ENCODE measurements at regions not wholly inside any gene's neighbourhood (a gene's known extent, or its start where the extent isn't known, plus 50 kb on each side); places are given as distances from the start of the nearest gene placed in this dataset.

DNA sequence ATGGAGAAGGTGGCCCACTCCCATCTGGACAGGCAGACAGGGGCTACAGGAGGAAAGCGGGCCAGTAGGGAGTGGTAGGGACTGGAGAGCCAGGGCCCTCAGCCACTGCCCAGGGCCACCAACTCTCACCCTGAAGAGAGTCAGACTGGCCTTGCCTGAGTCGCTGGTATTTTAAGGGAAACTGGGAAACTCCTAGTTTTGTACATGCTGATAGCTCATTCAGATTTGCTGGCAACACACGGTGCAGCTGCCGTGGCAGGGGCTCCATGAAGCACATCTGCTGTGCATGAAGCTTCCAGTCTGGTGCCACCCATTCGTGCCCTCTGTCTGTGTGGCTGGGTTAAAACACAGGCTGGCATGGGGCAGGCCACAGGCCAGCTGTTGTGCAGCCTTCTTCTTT lies 137.3 kb upstream of the GLI2 start:
- Histone ChIP-seq H3K27ac (ENCODE audit: extremely low read depth, low read depth, low read length) (no peak overlapping the region), H3K9me3 (ENCODE audit: control insufficient read depth, insufficient read depth, low read depth, low read length) (no peaks in the 10 kb centered on the region), H3K4me3 (ENCODE audit: low read depth, low read length) (no peak overlapping the region), H3K36me3 (ENCODE audit: control insufficient read depth in 2 of 2, insufficient read depth in 1 of 2, low read length in 2 of 2) (no peaks in the 10 kb centered on the region), H3K4me1 (ENCODE audit: control insufficient read depth, insufficient read depth, low read length) (no peaks in the 10 kb centered on the region)
- CTCF ChIA-PET: no interaction called here
- TF ChIP-seq ZNF555 (tag by site-specific recombination; conservative IDR thresholded peaks at IDR 0.05) (no peak), SCRT1 (tag by site-specific recombination; IDR thresholded peaks at IDR 0.05; ENCODE audit: borderline replicate concordance) (no peak), ZBTB11 (tag by site-specific recombination; conservative IDR thresholded peaks at IDR 0.05; ENCODE audit: low read depth) (no peak), SCRT2 (tag by site-specific recombination; IDR thresholded peaks at IDR 0.05) (no peak), ZNF202 (tag by site-specific recombination; IDR thresholded peaks at IDR 0.05; ENCODE audit: borderline replicate concordance) (no peak), ZNF600 (tag by site-specific recombination; IDR thresholded peaks at IDR 0.05) (no peak), MZF1 (tag by site-specific recombination; IDR thresholded peaks at IDR 0.05; ENCODE audit: borderline replicate concordance) (no peak), MEIS1 (CRISPR knock-in tag; IDR thresholded peaks at IDR 0.05; ENCODE audit: borderline replicate concordance) (no peak), ZNF561 (tag by site-specific recombination; IDR thresholded peaks at IDR 0.05; ENCODE audit: borderline replicate concordance) (no peak)
- TF ChIP-seq, protein P1, sequence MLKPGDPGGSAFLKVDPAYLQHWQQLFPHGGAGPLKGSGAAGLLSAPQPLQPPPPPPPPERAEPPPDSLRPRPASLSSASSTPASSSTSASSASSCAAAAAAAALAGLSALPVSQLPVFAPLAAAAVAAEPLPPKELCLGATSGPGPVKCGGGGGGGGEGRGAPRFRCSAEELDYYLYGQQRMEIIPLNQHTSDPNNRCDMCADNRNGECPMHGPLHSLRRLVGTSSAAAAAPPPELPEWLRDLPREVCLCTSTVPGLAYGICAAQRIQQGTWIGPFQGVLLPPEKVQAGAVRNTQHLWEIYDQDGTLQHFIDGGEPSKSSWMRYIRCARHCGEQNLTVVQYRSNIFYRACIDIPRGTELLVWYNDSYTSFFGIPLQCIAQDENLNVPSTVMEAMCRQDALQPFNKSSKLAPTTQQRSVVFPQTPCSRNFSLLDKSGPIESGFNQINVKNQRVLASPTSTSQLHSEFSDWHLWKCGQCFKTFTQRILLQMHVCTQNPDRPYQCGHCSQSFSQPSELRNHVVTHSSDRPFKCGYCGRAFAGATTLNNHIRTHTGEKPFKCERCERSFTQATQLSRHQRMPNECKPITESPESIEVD (tag by site-specific recombination; IDR thresholded peaks at IDR 0.05): no peak
- POLR2A ChIA-PET: no interaction called here

DNA sequence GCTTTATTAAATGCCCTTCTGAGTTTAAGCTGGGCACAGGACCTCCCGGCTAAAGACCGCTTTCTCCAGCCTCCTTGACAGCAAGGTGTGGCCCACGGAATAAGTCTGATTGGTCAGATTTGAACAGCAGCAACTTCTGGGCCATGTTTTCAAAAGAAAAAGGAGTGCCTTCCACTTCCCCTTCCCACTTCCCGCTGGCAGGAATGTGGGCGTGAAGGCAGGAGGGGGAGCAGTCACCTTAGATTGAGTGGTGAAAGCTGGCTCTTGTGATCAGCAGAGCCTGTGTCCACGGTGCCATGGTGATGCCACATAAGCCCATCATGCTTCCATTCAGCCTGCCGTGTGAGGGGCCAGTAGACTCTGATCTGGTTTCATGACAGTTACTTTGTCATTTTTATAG lies 136.6 kb upstream of the GLI2 start:
- POLR2A ChIA-PET: no interaction called here
- Histone ChIP-seq H3K27ac (ENCODE audit: extremely low read depth, low read depth, low read length) (no peak overlapping the region), H3K36me3 (ENCODE audit: control insufficient read depth in 2 of 2, insufficient read depth in 1 of 2, low read length in 2 of 2) (no peaks in the 10 kb centered on the region), H3K9me3 (ENCODE audit: control insufficient read depth, insufficient read depth, low read depth, low read length) (no peaks in the 10 kb centered on the region), H3K4me1 (ENCODE audit: control insufficient read depth, insufficient read depth, low read length) (no peaks in the 10 kb centered on the region), H3K4me3 (ENCODE audit: low read depth, low read length) (no peak overlapping the region)
- no peak for TF ChIP-seq ZNF221 (tag by site-specific recombination; IDR thresholded peaks at IDR 0.05; ENCODE audit: borderline replicate concordance)
- 0 out of 2 replicates have a peak, but pooled peaks have one; percentile 26 for TF ChIP-seq ZFHX2 (tag by site-specific recombination; conservative IDR thresholded peaks at IDR 0.05)
- CTCF ChIA-PET: no interaction called here

DNA sequence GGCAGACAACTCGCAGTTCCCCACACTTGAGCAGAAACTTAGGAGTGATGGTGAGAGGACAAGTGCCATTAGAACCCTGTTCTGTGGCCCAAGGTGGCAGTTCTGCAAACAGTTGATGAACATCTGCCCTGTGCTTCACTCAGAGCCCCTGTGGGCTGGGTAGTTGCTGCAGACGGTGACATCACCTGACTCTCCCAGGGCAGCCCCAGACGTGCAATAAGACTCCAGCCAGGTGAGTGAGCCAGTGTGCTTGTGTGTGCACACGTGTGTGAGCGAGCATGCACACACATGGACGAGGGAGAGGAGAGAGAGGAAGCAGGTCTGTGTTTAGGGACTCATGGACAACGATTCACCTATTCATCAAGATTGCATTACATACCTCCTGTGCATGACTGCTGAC lies 136.0 kb upstream of the GLI2 start:
- no peaks in the 10 kb centered on the region for H3K9me3 ChIP-seq (ENCODE audit: control insufficient read depth, insufficient read depth, low read depth, low read length)
- POLR2A ChIA-PET: no interaction called here
- no peak overlapping the region for H3K4me3 ChIP-seq (ENCODE audit: low read depth, low read length)
- H3K4me1 ChIP-seq (ENCODE audit: control insufficient read depth, insufficient read depth, low read length): no peaks in the 10 kb centered on the region
- H3K27ac ChIP-seq (ENCODE audit: extremely low read depth, low read depth, low read length): no peak overlapping the region
- TF ChIP-seq ZNF837 (tag by site-specific recombination; IDR thresholded peaks at IDR 0.05): no peak
- no peaks in the 10 kb centered on the region for H3K36me3 ChIP-seq (ENCODE audit: control insufficient read depth in 2 of 2, insufficient read depth in 1 of 2, low read length in 2 of 2)
- CTCF ChIA-PET: no interaction called here

GRCh38 chr2:120600335-120600734 lies 135.3 kb upstream of the GLI2 start:
- Histone ChIP-seq H3K4me3 (ENCODE audit: low read depth, low read length) (no peak overlapping the region), H3K27ac (ENCODE audit: extremely low read depth, low read depth, low read length) (no peak overlapping the region), H3K4me1 (ENCODE audit: control insufficient read depth, insufficient read depth, low read length) (no peaks in the 10 kb centered on the region), H3K36me3 (ENCODE audit: control insufficient read depth in 2 of 2, insufficient read depth in 1 of 2, low read length in 2 of 2) (no peaks in the 10 kb centered on the region), H3K9me3 (ENCODE audit: control insufficient read depth, insufficient read depth, low read depth, low read length) (no peaks in the 10 kb centered on the region)
- CTCF ChIA-PET: no interaction called here
- TF ChIP-seq ZNF549 (tag by site-specific recombination; IDR thresholded peaks at IDR 0.05): no peak
- TF ChIP-seq ZNF433 (tag by site-specific recombination; IDR thresholded peaks at IDR 0.05; ENCODE audit: low read depth): no peak
- no peak for TF ChIP-seq ZBTB11 (tag by site-specific recombination; conservative IDR thresholded peaks at IDR 0.05; ENCODE audit: low read depth)
- POLR2A ChIA-PET: no interaction called here
